Upper lobe of right lung (tissue), 1 donor: ENCODE measurements at regions not wholly inside any gene's neighbourhood (a gene's known extent, or its start where the extent isn't known, plus 50 kb on each side); places are given as distances from the start of the nearest gene placed in this dataset.

ENCODE experiments used
- ATAC-seq: fragments of 200-7000 bp; cut with Tn5 transposase; one replicate; pipeline ENCODE4 v1.9.1; 2020; ENCODE audit warnings: mild to moderate bottlenecking, moderate library complexity
- DNase-seq: peaks from one replicate; pipeline ENCODE4 v3.0.0-alpha.2; 2020
- H3K27ac ChIP-seq: fragments of 200-600 bp; one replicate; pipeline ENCODE4 v1.8.0; 2022
- H3K27me3 ChIP-seq: fragments of 200-600 bp; one replicate; pipeline ENCODE4 v1.8.0; 2022; ENCODE audit warnings: mild to moderate bottlenecking
- H3K36me3 ChIP-seq: fragments of 200-600 bp; one replicate; pipeline ENCODE4 v1.8.0; 2022
- H3K4me1 ChIP-seq: fragments of 200-600 bp; one replicate; pipeline ENCODE4 v1.8.0; 2022
- H3K4me3 ChIP-seq: fragments of 200-600 bp; one replicate; pipeline ENCODE4 v1.8.0; 2022; ENCODE audit warnings: mild to moderate bottlenecking
- H3K9me3 ChIP-seq: fragments of 200-600 bp; one replicate; pipeline ENCODE4 v1.8.0; 2022
- intact Hi-C: fragments of 100-400 bp; cut with DNase I; formaldehyde crosslinking; loops from one replicate; pipeline ENCODE4 v1.11.0; 2022
- TF ChIP-seq, protein P1 (sequence below): fragments of 200-600 bp; IDR thresholded peaks from one replicate; pipeline ENCODE4 v1.8.0; 2022; ENCODE audit warnings: antibody characterized with exemption
- donor health status: DM: no; HTN: yes; CAD: no; lungs with severe emphysema.

DNA sequence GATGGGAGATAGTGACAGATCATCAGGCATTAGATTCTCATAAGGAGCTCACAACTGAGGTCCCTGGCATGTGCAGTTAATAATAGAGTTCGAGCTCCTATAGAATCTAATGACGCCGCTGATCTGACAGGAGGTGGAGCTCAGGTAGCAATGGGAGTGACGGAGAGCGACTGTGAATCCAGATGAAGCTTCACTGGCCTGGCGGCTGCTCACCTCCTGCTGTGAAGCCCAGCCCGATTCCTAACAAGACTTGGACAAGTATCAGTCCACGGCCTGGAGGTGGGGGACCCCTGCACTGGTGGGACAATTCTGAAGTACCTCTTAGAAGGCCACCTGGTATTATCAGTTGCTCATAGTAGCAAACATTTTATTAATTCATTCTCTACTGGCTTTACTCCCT, 377.9 kb upstream of the ITGA1 start:
- no peaks in the 10 kb centered on the region for H3K27me3 ChIP-seq
- intact Hi-C loops: no loop called here
- H3K36me3 ChIP-seq: no peaks in the 10 kb centered on the region
- no peaks in the 10 kb centered on the region for H3K9me3 ChIP-seq
- TF ChIP-seq, protein P1, sequence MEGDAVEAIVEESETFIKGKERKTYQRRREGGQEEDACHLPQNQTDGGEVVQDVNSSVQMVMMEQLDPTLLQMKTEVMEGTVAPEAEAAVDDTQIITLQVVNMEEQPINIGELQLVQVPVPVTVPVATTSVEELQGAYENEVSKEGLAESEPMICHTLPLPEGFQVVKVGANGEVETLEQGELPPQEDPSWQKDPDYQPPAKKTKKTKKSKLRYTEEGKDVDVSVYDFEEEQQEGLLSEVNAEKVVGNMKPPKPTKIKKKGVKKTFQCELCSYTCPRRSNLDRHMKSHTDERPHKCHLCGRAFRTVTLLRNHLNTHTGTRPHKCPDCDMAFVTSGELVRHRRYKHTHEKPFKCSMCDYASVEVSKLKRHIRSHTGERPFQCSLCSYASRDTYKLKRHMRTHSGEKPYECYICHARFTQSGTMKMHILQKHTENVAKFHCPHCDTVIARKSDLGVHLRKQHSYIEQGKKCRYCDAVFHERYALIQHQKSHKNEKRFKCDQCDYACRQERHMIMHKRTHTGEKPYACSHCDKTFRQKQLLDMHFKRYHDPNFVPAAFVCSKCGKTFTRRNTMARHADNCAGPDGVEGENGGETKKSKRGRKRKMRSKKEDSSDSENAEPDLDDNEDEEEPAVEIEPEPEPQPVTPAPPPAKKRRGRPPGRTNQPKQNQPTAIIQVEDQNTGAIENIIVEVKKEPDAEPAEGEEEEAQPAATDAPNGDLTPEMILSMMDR: no peak
- DNase-seq (no peak), ATAC-seq (no peak)
- no peak overlapping the region for H3K27ac ChIP-seq
- H3K4me3 ChIP-seq: no peak overlapping the region
- H3K4me1 ChIP-seq: no peaks in the 10 kb centered on the region

DNA sequence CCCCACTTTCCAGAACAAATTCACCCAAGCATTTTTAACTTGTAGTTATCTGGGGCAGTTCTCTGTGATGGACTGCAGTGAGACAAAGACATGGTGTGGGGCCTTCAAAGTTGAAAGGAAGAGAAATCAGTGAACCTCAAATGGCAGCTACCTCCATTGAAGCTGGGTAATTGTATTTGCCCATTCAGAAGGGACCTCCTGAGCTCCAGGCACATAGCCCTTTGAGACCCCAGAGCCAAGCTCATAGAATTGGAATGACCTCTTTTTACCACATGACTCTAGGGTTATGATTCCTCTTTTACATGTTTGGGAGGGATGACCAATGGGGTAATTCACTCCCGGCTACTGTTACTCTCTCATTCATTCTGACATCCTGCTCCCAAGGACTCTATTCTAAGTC, 368.4 kb upstream of the ITGA1 start:
- intact Hi-C loops: no loop called here
- H3K4me3 ChIP-seq: no peak overlapping the region
- DNase-seq (no peak), ATAC-seq (no peak)
- no peak overlapping the region for H3K27ac ChIP-seq
- TF ChIP-seq, protein P1: no peak
- no peaks in the 10 kb centered on the region for H3K36me3 ChIP-seq
- no peaks in the 10 kb centered on the region for H3K27me3 ChIP-seq
- H3K9me3 ChIP-seq: no peaks in the 10 kb centered on the region
- H3K4me1 ChIP-seq: no peaks in the 10 kb centered on the region

DNA sequence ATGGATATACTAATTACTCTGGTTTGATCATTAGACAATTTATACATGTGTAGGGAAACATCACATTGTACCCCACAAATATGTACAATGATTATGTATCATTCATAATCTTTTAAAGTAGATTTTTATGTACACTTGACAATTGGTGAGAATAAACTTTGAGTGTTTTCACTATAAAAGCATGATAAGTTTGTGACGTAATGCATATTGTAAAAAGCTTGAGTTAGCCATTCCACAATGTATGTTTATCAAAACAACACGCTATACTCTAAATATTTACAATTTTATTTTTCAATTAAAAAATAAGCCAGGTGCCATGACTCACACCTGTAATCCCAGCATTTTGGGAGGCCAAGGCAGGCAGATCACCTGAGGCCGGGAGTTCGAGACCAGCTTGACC, 360.1 kb upstream of the ITGA1 start:
- TF ChIP-seq, protein P1: no peak
- Histone ChIP-seq H3K27ac (no peak overlapping the region), H3K9me3 (no peaks in the 10 kb centered on the region), H3K4me1 (no peaks in the 10 kb centered on the region), H3K4me3 (no peak overlapping the region), H3K36me3 (no peaks in the 10 kb centered on the region), H3K27me3 (no peaks in the 10 kb centered on the region)
- DNase-seq (no peak), ATAC-seq (no peak)
- intact Hi-C loops: no loop called here

DNA sequence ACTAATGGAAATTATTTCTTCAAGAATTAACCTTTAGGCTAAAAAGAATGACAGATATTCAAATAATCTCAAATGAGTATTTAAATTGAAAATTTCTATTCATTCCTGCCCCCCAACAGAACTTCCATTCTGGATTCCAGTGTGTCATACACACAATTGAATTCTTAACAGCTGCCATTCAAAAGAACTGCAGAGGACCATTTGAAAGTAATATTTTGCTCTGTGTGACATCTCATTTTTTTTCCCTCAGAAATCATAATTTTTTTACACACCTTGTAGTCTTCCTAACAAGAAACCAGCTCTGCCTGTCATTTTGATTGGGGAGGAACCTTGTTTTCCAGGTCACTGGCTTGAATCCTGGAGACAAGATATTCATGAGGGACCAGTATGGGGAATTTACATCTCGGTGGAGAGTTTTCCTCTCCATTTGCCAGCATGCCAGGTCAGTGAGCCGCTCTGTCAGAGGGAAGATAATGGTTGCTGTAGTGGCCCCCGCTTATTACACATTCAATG, 358.7 kb upstream of the ITGA1 start:
- no peaks in the 10 kb centered on the region for H3K27me3 ChIP-seq
- H3K4me1 ChIP-seq: no peaks in the 10 kb centered on the region
- intact Hi-C loops: no loop called here
- H3K27ac ChIP-seq: no peak overlapping the region
- no peak for DNase-seq
- TF ChIP-seq, protein P1: no peak
- no peak overlapping the region for H3K4me3 ChIP-seq
- no peak for ATAC-seq
- H3K36me3 ChIP-seq: no peaks in the 10 kb centered on the region
- H3K9me3 ChIP-seq: no peaks in the 10 kb centered on the region

DNA sequence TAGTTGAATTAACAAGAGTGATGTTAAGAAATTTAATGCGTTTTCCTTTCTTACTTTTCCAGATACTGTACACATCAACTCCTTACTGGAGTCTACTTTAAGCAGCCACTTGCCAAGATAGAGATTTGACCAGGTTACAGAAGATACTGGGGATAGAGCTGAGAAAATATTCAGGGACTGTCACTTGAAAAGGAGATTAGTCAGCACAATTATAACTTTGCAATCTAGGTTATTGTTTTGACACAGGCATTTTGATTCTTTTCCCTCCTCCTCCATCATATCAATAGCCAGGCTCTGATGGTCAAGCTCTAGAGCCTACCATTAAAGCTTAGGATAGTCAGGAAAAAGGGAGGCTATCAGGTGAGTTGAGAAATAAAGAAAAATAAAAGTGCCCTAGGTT, 345.9 kb upstream of the ITGA1 start:
- no peak for DNase-seq

More for the DNA sequence above, 345.9 kb upstream of the ITGA1 start:
- H3K27ac ChIP-seq: no peak overlapping the region
- TF ChIP-seq, protein P1: no peak
- H3K9me3 ChIP-seq: no peaks in the 10 kb centered on the region
- H3K4me3 ChIP-seq: no peak overlapping the region
- ATAC-seq: no peak
- H3K4me1 ChIP-seq: no peaks in the 10 kb centered on the region
- intact Hi-C loops: no loop called here
- H3K27me3 ChIP-seq: no peaks in the 10 kb centered on the region
- no peaks in the 10 kb centered on the region for H3K36me3 ChIP-seq
